Heart right ventricle (tissue), 16 donors: ENCODE measurements at regions not wholly inside any gene's neighbourhood (a gene's known extent, or its start where the extent isn't known, plus 50 kb on each side); places are given as distances from the start of the nearest gene placed in this dataset.

Source experiments
- ATAC-seq, 8 donors: fragments of 200-7000 bp; cut with Tn5 transposase; one replicate each; pipeline ENCODE4 v1.9.1; 2020; ENCODE audit warnings: mild to moderate bottlenecking in 8 of 8, moderate library complexity in 8 of 8, moderate number of reproducible peaks in 1 of 8
- DNase-seq, 2 donors: peaks; one replicate each; pipeline ENCODE4 v3.0.0-alpha.2; 2020
- H3K27ac ChIP-seq, 10 donors: fragments of 200-600 bp; sonication (generic) in 2 of 10; one replicate each; pipeline versions ENCODE4 v1.5.0 to v1.8.0; 2020 to 2022; ENCODE audit warnings: mild to moderate bottlenecking in 3 of 10
- H3K27me3 ChIP-seq, 7 donors: fragments of 200-600 bp; one replicate each; pipeline ENCODE4 v1.8.0; 2021 to 2022; ENCODE audit warnings: mild to moderate bottlenecking in 2 of 7
- H3K36me3 ChIP-seq, 9 donors: fragments of 200-600 bp; sonication (generic) in 1 of 9; one replicate each; pipeline versions ENCODE4 v1.5.0 to v1.8.0; 2020 to 2022; ENCODE audit warnings: mild to moderate bottlenecking in 2 of 9
- H3K4me1 ChIP-seq, 9 donors: fragments of 200-600 bp; sonication (generic) in 1 of 9; one replicate each; pipeline versions ENCODE4 v1.5.0 to v1.8.0; 2020 to 2022; ENCODE audit warnings: mild to moderate bottlenecking in 4 of 9
- H3K4me3 ChIP-seq, 10 donors: fragments of 200-600 bp; sonication (generic) in 2 of 10; one replicate each; pipeline versions ENCODE4 v1.5.0 to v1.8.0; 2020 to 2022; ENCODE audit warnings: mild to moderate bottlenecking in 7 of 10, moderate library complexity in 2 of 10
- H3K9me3 ChIP-seq, 11 donors: fragments of 200-600 bp in 10 of 11; sonication (generic) in 2 of 11; one replicate each; pipeline versions ENCODE4 v1.5.0 to v1.8.0; 2013 to 2022; ENCODE audit warnings: mild to moderate bottlenecking in 2 of 11, control low read depth in 1 of 11, moderate library complexity in 1 of 11
- WGBS, 2 donors: extraction: QIAGEN DNeasy Blood & Tissue Kit; methylation state at CpG; one replicate each; pipeline ENCODE4 v1.1.7; 2013; ENCODE audit warnings: inconsistent platforms in 1 of 2; 5-methylcytosine and 5-hydroxymethylcytosine counted together
- intact Hi-C, 10 donors: fragments of 100-400 bp; cut with DNase I; formaldehyde crosslinking; loops; one replicate each; pipeline versions ENCODE4 v1.11.1 to v1.14.2; 2022
- TF ChIP-seq, protein P1 (sequence below), 9 donors: fragments of 200-600 bp; sonication (generic) in 2 of 9; IDR thresholded peaks; one replicate each; pipeline versions ENCODE4 v1.5.0 to v1.8.0; 2021 to 2022; ENCODE audit warnings: antibody characterized with exemption in 9 of 9, mild to moderate bottlenecking in 5 of 9, moderate library complexity in 1 of 9
- donor health status: Arrhythmogenic right ventricular cardiomyopathy.
- donor health status: ischemic (EF 13 %, LVEDD 7.1; RV severe dilation, severe dysfunction).
- donor health status: healthy with polysubstance abuse.
- donor health status: DM: no; HTN: yes; CAD: no.
- donor health status: DM: no; HTN: no; CAD: no.
- donor health status: ischemic (EF 25% LVEDD 6.9; RV normal size, moderate dysfunction).
- donor health status: ischemic (EF 25% LVEDD 5.7; RV mildly dilated, moderate dysfunction).
- donor health status: healthy.
- donor health status: DM: yes; HTN: yes; CAD: no.
- donor health status: Ischemic cardiomyopathy.
- donor health status: ischemic (EF 35%, LVEDD 5.7; RV mildly dilated, moderate dysfunction).
- donor health status: nonischemic (EF 11% LVEDD 7.7; RV severe dilation, severe dysfunction).
- donor health status: DM: yes; HTN: yes; CAD: no.
- donor health status: PGD.
- donor health status: ischemic (EF 29% LVEDD 5.4; RV normal size, mild dysfunction).
- donor health status: nonischemic (EF 23%, LVEDD 6.1; RV moderate dilation, normal function).

DNA sequence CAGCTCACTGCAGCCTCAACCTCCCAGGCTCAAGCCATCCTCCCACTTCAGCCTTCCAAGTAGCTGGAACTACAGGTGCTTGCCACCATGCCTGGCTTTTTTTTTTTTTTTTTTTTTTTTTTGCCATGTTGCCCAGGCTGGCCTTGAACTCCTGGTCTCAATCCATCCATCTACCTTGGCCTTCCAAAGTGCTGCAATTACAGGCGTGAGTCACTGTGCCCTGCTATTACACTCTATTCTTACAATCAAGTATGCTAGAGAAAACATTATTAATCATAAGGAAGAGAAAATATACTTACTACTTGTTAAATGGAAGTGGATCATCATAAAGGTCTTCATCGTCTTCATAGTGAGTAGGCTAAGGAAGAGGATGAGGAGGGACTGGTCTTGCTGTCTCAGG, 93.3 kb upstream of the DOCK9 start:
- TF ChIP-seq, protein P1, sequence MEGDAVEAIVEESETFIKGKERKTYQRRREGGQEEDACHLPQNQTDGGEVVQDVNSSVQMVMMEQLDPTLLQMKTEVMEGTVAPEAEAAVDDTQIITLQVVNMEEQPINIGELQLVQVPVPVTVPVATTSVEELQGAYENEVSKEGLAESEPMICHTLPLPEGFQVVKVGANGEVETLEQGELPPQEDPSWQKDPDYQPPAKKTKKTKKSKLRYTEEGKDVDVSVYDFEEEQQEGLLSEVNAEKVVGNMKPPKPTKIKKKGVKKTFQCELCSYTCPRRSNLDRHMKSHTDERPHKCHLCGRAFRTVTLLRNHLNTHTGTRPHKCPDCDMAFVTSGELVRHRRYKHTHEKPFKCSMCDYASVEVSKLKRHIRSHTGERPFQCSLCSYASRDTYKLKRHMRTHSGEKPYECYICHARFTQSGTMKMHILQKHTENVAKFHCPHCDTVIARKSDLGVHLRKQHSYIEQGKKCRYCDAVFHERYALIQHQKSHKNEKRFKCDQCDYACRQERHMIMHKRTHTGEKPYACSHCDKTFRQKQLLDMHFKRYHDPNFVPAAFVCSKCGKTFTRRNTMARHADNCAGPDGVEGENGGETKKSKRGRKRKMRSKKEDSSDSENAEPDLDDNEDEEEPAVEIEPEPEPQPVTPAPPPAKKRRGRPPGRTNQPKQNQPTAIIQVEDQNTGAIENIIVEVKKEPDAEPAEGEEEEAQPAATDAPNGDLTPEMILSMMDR (IDR thresholded peaks at IDR 0.05) = no peak
- H3K4me3 ChIP-seq = no peak overlapping the region
- WGBS, 2 donors = 97% methylated on average over 2 of the region's 2 CpGs
- H3K36me3 ChIP-seq = no peaks in the 10 kb centered on the region
- peaks cover 0 to 69% (median 0%) of the 10 kb centered on the region in 7 donors for H3K27me3 ChIP-seq
- peaks cover 0 to 24% (median 13%) of the 10 kb centered on the region in 9 donors for H3K4me1 ChIP-seq
- peaks cover 0 to 12% (median 0%) of the 10 kb centered on the region in 11 donors for H3K9me3 ChIP-seq
- no peak for ATAC-seq
- no peak for DNase-seq
- H3K27ac ChIP-seq = no peak overlapping the region
- intact Hi-C loops = no loop called here

GRCh38 chr13:99071666-99072065, 93.8 kb upstream of the DOCK9 start:
- Histone ChIP-seq H3K27me3 (peaks cover 0 to 69% (median 0%) of the 10 kb centered on the region in 7 donors), H3K27ac (no peak overlapping the region), H3K9me3 (peaks cover 0 to 12% (median 0%) of the 10 kb centered on the region in 11 donors), H3K4me3 (no peak overlapping the region), H3K4me1 (peaks cover 0 to 24% (median 11%) of the 10 kb centered on the region in 9 donors), H3K36me3 (no peaks in the 10 kb centered on the region)
- no peak for DNase-seq
- WGBS, 2 donors = 83 to 84% methylated on average over 6 of the region's 6 CpGs
- ATAC-seq = no peak
- intact Hi-C loops = no loop called here
- TF ChIP-seq, protein P1 (IDR thresholded peaks at IDR 0.05) = no peak

- intact Hi-C loops = no loop called here
Measured at GRCh38 chr13:99072356-99072755, 94.5 kb upstream of the DOCK9 start.

GRCh38 chr13:99072941-99073340, 95.1 kb upstream of the DOCK9 start:
- Histone ChIP-seq H3K27ac (no peak overlapping the region), H3K4me3 (no peak overlapping the region), H3K9me3 (peaks cover 0 to 12% (median 0%) of the 10 kb centered on the region in 11 donors), H3K27me3 (peaks cover 0 to 63% (median 0%) of the 10 kb centered on the region in 7 donors), H3K4me1 (peaks cover 0 to 18% (median 6%) of the 10 kb centered on the region in 9 donors), H3K36me3 (no peaks in the 10 kb centered on the region)
- TF ChIP-seq, protein P1 (IDR thresholded peaks at IDR 0.05) = no peak
- ATAC-seq (no peak), DNase-seq (no peak)
- WGBS, 2 donors = 83% methylated on average over 4 of the region's 4 CpGs
- intact Hi-C loops = no loop called here

More at GRCh38 chr13:99072356-99072755, 94.5 kb upstream of the DOCK9 start:
- no peak for ATAC-seq
- H3K9me3 ChIP-seq = peaks cover 0 to 12% (median 0%) of the 10 kb centered on the region in 11 donors
- no peak overlapping the region for H3K27ac ChIP-seq
- no peaks in the 10 kb centered on the region for H3K36me3 ChIP-seq
- H3K4me3 ChIP-seq = no peak overlapping the region
- DNase-seq = no peak
- TF ChIP-seq, protein P1 (IDR thresholded peaks at IDR 0.05) = no peak
- 68 to 74% methylated on average over 2 of the region's 2 CpGs for WGBS, 2 donors
- H3K27me3 ChIP-seq = peaks cover 0 to 63% (median 0%) of the 10 kb centered on the region in 7 donors
- peaks cover 0 to 20% (median 7%) of the 10 kb centered on the region in 9 donors for H3K4me1 ChIP-seq
